ENCODE measurements at regions not wholly inside any gene's neighbourhood (a gene's known extent, or its start where the extent isn't known, plus 50 kb on each side); places are given as distances from the start of the nearest gene placed in this dataset.

DNA sequence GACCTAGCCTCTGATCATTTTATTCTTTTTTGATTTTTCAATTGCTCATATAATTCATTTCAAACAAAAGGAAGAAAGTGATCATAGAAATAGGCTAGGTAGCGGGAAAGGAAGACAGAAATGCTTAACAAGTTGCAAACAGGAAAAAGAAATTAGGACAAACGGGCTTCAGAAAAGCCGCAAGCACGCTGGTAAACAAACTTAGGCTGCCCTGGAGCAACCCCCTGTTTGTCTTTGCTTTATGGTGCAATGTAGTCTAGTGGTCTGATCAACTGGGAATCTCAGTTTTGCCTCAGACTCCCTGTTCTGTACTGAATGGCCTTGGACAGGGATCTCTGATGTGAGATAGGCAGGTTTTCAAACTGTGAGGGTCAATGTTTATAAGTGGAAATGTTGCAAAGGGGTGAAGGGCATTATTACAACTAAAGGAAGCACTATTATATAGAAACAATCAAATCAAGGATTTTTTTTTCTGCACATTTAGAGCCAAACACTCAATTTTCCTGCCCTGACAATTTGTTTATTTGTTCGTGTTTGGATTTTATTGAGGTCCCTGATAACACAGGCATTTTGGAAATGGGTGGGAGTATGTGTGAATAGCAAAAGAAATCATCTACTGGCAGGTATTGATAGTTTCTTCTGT, 146.8 kb upstream of the NRIP1 start (continued):
- no peak for TF ChIP-seq EZH2 (conservative IDR thresholded peaks at IDR 0.05; ENCODE audit: low read depth, low read length)
- no peak for TF ChIP-seq MYC (CRISPR knock-in tag; IDR thresholded peaks at IDR 0.05; ENCODE audit: borderline replicate concordance)
- no peak for TF ChIP-seq FOXM1 (CRISPR knock-in tag; IDR thresholded peaks at IDR 0.05)
- TF ChIP-seq, protein P1, sequence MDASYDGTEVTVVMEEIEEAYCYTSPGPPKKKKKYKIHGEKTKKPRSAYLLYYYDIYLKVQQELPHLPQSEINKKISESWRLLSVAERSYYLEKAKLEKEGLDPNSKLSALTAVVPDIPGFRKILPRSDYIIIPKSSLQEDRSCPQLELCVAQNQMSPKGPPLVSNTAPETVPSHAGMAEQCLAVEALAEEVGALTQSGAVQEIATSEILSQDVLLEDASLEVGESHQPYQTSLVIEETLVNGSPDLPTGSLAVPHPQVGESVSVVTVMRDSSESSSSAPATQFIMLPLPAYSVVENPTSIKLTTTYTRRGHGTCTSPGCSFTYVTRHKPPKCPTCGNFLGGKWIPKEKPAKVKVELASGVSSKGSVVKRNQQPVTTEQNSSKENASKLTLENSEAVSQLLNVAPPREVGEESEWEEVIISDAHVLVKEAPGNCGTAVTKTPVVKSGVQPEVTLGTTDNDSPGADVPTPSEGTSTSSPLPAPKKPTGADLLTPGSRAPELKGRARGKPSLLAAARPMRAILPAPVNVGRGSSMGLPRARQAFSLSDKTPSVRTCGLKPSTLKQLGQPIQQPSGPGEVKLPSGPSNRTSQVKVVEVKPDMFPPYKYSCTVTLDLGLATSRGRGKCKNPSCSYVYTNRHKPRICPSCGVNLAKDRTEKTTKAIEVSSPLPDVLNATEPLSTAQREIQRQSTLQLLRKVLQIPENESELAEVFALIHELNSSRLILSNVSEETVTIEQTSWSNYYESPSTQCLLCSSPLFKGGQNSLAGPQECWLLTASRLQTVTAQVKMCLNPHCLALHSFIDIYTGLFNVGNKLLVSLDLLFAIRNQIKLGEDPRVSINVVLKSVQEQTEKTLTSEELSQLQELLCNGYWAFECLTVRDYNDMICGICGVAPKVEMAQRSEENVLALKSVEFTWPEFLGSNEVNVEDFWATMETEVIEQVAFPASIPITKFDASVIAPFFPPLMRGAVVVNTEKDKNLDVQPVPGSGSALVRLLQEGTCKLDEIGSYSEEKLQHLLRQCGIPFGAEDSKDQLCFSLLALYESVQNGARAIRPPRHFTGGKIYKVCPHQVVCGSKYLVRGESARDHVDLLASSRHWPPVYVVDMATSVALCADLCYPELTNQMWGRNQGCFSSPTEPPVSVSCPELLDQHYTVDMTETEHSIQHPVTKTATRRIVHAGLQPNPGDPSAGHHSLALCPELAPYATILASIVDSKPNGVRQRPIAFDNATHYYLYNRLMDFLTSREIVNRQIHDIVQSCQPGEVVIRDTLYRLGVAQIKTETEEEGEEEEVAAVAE (CRISPR knock-in tag; IDR thresholded peaks at IDR 0.05; ENCODE audit: borderline replicate concordance) = no peak
- TF ChIP-seq ZNF30 (CRISPR knock-in tag; IDR thresholded peaks at IDR 0.05) = no peak
- TF ChIP-seq RFX1 (IDR thresholded peaks at IDR 0.05) = no peak
- TF ChIP-seq ZNF879 (CRISPR knock-in tag; IDR thresholded peaks at IDR 0.05) = no peak
- TF ChIP-seq, protein P2, sequence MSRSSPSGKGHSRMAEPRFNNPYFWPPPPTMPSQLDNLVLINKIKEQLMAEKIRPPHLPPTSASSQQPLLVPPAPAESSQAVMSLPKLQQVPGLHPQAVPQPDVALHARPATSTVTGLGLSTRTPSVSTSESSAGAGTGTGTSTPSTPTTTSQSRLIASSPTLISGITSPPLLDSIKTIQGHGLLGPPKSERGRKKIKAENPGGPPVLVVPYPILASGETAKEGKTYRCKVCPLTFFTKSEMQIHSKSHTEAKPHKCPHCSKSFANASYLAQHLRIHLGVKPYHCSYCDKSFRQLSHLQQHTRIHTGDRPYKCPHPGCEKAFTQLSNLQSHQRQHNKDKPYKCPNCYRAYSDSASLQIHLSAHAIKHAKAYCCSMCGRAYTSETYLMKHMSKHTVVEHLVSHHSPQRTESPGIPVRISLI (CRISPR knock-in tag; IDR thresholded peaks at IDR 0.05; ENCODE audit: borderline replicate concordance) = peak; percentile 83; the same call in 1 of the 2 replicates
- no peak for TF ChIP-seq NFATC3 (CRISPR knock-in tag; IDR thresholded peaks at IDR 0.05)
- TF ChIP-seq TBX3 (IDR thresholded peaks at IDR 0.05; ENCODE audit: borderline replicate concordance) = peak; percentile 16; the same call in 1 of the 2 replicates
- TF ChIP-seq MAFK (conservative IDR thresholded peaks at IDR 0.05 in 1 of 2, IDR thresholded peaks at IDR 0.05 in 1 of 2; ENCODE audit: low read length in 2 of 2) = peak in 1 of 2 experiments; percentile 9; a peak in 1 of 4 replicates
- TF ChIP-seq TBP (CRISPR knock-in tag; IDR thresholded peaks at IDR 0.05) = no peak
- TF ChIP-seq ZNF160 (CRISPR knock-in tag; IDR thresholded peaks at IDR 0.05) = no peak
- TF ChIP-seq ATM (IDR thresholded peaks at IDR 0.05; ENCODE audit: borderline replicate concordance) = no peak
- TF ChIP-seq NR3C1 (CRISPR knock-in tag; IDR thresholded peaks at IDR 0.05) = no peak
- TF ChIP-seq ZSCAN25 (CRISPR knock-in tag; IDR thresholded peaks at IDR 0.05) = no peak
- TF ChIP-seq ZSCAN21 (CRISPR knock-in tag; IDR thresholded peaks at IDR 0.05; ENCODE audit: borderline replicate concordance) = no peak
- no peak for TF ChIP-seq POLR2AphosphoS2 (IDR thresholded peaks at IDR 0.05; ENCODE audit: low read depth, low read length)
- TF ChIP-seq ZNF333 (CRISPR knock-in tag; IDR thresholded peaks at IDR 0.05; ENCODE audit: borderline replicate concordance) = no peak
- TF ChIP-seq, protein P3, sequence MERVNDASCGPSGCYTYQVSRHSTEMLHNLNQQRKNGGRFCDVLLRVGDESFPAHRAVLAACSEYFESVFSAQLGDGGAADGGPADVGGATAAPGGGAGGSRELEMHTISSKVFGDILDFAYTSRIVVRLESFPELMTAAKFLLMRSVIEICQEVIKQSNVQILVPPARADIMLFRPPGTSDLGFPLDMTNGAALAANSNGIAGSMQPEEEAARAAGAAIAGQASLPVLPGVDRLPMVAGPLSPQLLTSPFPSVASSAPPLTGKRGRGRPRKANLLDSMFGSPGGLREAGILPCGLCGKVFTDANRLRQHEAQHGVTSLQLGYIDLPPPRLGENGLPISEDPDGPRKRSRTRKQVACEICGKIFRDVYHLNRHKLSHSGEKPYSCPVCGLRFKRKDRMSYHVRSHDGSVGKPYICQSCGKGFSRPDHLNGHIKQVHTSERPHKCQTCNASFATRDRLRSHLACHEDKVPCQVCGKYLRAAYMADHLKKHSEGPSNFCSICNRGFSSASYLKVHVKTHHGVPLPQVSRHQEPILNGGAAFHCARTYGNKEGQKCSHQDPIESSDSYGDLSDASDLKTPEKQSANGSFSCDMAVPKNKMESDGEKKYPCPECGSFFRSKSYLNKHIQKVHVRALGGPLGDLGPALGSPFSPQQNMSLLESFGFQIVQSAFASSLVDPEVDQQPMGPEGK (CRISPR knock-in tag; IDR thresholded peaks at IDR 0.05) = peak; percentile 83
- TF ChIP-seq FOXA1 (IDR thresholded peaks at IDR 0.05) = 0 out of 2 replicates have a peak, but pooled peaks have one; percentile 44
- TF ChIP-seq FOXA1 (CRISPR knock-in tag; IDR thresholded peaks at IDR 0.05) = peak; percentile 96
- TF ChIP-seq MAF1 (CRISPR knock-in tag; IDR thresholded peaks at IDR 0.05; ENCODE audit: borderline replicate concordance) = 0 out of 2 replicates have a peak, but pooled peaks have one; percentile 27
- TF ChIP-seq KDM5A (IDR thresholded peaks at IDR 0.05; ENCODE audit: borderline replicate concordance, low read length) = no peak
